ENCODE measurements at regions not wholly inside any gene's neighbourhood (a gene's known extent, or its start where the extent isn't known, plus 50 kb on each side); places are given as distances from the start of the nearest gene placed in this dataset.

- Histone ChIP-seq H3K9me3 (ENCODE audit: control insufficient read depth, insufficient read depth, low read depth, low read length) (no peaks in the 10 kb centered on the region), H3K4me3 (replicated peaks in 1 of 4; ENCODE audit: control extremely low read depth in 1 of 4, insufficient read depth in 1 of 4, low read depth in 3 of 4, low read length in 4 of 4) (no peak overlapping the region), H3K27me3 (ENCODE audit: control insufficient read depth, insufficient read depth, low read length) (no peaks in the 10 kb centered on the region), H2AFZ (ENCODE audit: low read length) (no peak overlapping the region), H3K9ac (ENCODE audit: insufficient read depth, low read length) (no peak overlapping the region), H3K27ac (ENCODE audit: insufficient read depth, low read length) (no peak overlapping the region), H3K4me2 (ENCODE audit: extremely low read depth, insufficient read depth, low read length) (no peak overlapping the region), H3K36me3 (ENCODE audit: control insufficient read depth, insufficient read depth, low read length) (no peaks in the 10 kb centered on the region), H4K20me1 (ENCODE audit: control insufficient read depth, extremely low read depth, insufficient read depth, low read length) (no peaks in the 10 kb centered on the region), H3K4me1 (ENCODE audit: control insufficient read depth, extremely low read depth, insufficient read depth, low read length) (no peaks in the 10 kb centered on the region), H3K79me2 (ENCODE audit: control insufficient read depth, insufficient read depth, low read length) (no peaks in the 10 kb centered on the region)
- DNase-seq (ENCODE audit: low read depth in 2 of 2) = no peak
- no peak for TF ChIP-seq EZH2 (IDR thresholded peaks at IDR 0.05; ENCODE audit: low read length, missing control alignments)
- TF ChIP-seq CTCF (conservative IDR thresholded peaks at IDR 0.05 in 1 of 2, IDR thresholded peaks at IDR 0.05 in 1 of 2; ENCODE audit: low read depth in 1 of 2, low read length in 2 of 2) = no peak
Measured at GRCh38 chr6:91637217-91637616, 1050.3 kb upstream of the MAP3K7 start.

- Histone ChIP-seq H3K27me3 (ENCODE audit: control insufficient read depth, insufficient read depth, low read length) (no peaks in the 10 kb centered on the region), H3K4me2 (ENCODE audit: extremely low read depth, insufficient read depth, low read length) (no peak overlapping the region), H3K9ac (ENCODE audit: insufficient read depth, low read length) (no peak overlapping the region), H3K9me3 (ENCODE audit: control insufficient read depth, insufficient read depth, low read depth, low read length) (no peaks in the 10 kb centered on the region), H3K4me3 (replicated peaks in 1 of 4; ENCODE audit: control extremely low read depth in 1 of 4, insufficient read depth in 1 of 4, low read depth in 3 of 4, low read length in 4 of 4) (no peak overlapping the region), H3K27ac (ENCODE audit: insufficient read depth, low read length) (no peak overlapping the region), H3K79me2 (ENCODE audit: control insufficient read depth, insufficient read depth, low read length) (no peaks in the 10 kb centered on the region), H3K4me1 (ENCODE audit: control insufficient read depth, extremely low read depth, insufficient read depth, low read length) (no peaks in the 10 kb centered on the region), H3K36me3 (ENCODE audit: control insufficient read depth, insufficient read depth, low read length) (no peaks in the 10 kb centered on the region), H2AFZ (ENCODE audit: low read length) (no peak overlapping the region), H4K20me1 (ENCODE audit: control insufficient read depth, extremely low read depth, insufficient read depth, low read length) (no peaks in the 10 kb centered on the region)
- TF ChIP-seq EZH2 (IDR thresholded peaks at IDR 0.05; ENCODE audit: low read length, missing control alignments) (no peak), CTCF (conservative IDR thresholded peaks at IDR 0.05 in 1 of 2, IDR thresholded peaks at IDR 0.05 in 1 of 2; ENCODE audit: low read depth in 1 of 2, low read length in 2 of 2) (no peak)
- peak in 1 of 2 donors; percentile 20 for DNase-seq (ENCODE audit: low read depth in 2 of 2)
Measured at GRCh38 chr6:91634791-91635190, 1047.9 kb upstream of the MAP3K7 start.

- Histone ChIP-seq H4K20me1 (ENCODE audit: control insufficient read depth, extremely low read depth, insufficient read depth, low read length) (no peaks in the 10 kb centered on the region), H3K27ac (ENCODE audit: insufficient read depth, low read length) (no peak overlapping the region), H3K9me3 (ENCODE audit: control insufficient read depth, insufficient read depth, low read depth, low read length) (no peaks in the 10 kb centered on the region), H3K4me1 (ENCODE audit: control insufficient read depth, extremely low read depth, insufficient read depth, low read length) (no peaks in the 10 kb centered on the region), H3K9ac (ENCODE audit: insufficient read depth, low read length) (no peak overlapping the region), H3K36me3 (ENCODE audit: control insufficient read depth, insufficient read depth, low read length) (no peaks in the 10 kb centered on the region), H3K4me2 (ENCODE audit: extremely low read depth, insufficient read depth, low read length) (no peak overlapping the region), H3K27me3 (ENCODE audit: control insufficient read depth, insufficient read depth, low read length) (no peaks in the 10 kb centered on the region), H2AFZ (ENCODE audit: low read length) (no peak overlapping the region), H3K4me3 (replicated peaks in 1 of 4; ENCODE audit: control extremely low read depth in 1 of 4, insufficient read depth in 1 of 4, low read depth in 3 of 4, low read length in 4 of 4) (no peak overlapping the region), H3K79me2 (ENCODE audit: control insufficient read depth, insufficient read depth, low read length) (no peaks in the 10 kb centered on the region)
- DNase-seq (ENCODE audit: low read depth in 2 of 2) = peak in 1 of 2 donors; percentile 1
- TF ChIP-seq CTCF (conservative IDR thresholded peaks at IDR 0.05 in 1 of 2, IDR thresholded peaks at IDR 0.05 in 1 of 2; ENCODE audit: low read depth in 1 of 2, low read length in 2 of 2) (no peak), EZH2 (IDR thresholded peaks at IDR 0.05; ENCODE audit: low read length, missing control alignments) (no peak)
Measured at GRCh38 chr6:91633374-91634111, 1046.7 kb upstream of the MAP3K7 start.

Data from fibroblast of lung (primary cell).